HG03575 (cell line): ENCODE measurements at regions not wholly inside any gene's neighbourhood (a gene's known extent, or its start where the extent isn't known, plus 50 kb on each side); places are given as distances from the start of the nearest gene placed in this dataset.
"Not testable (repeated sequence)": the region's sequence is repeated elsewhere in the genome, so short reads cannot be mapped to it uniquely, and the experiment has no call there.

Experiments
- ATAC-seq: cut with Tn5 transposase; IDR thresholded peaks from one replicate; pipeline ENCODE4 v1.9.1; 2021; ENCODE audit not compliant: unreplicated experiment, insufficient number of reproducible peaks, low FRiP score; ENCODE audit errors: extremely low read depth

DNA sequence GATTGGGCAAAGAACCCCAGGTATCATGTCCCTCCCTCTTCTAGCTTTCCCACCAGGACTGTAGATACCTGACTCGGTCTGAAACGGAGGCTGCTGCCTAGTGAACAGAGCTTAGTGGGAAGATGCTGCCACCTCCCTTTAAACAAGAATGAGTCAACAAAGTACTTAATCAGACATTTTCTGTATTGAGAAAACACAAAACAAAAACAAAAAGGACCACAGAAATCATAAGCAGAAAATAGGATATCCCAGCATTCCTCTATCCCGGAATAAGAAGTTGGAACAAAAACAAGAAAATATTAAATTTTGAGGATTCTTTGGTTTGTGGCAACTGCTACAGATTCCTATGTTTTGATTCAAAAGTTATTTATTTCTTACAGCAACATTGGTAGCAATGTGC lies 51.7 kb upstream of the COL8A1 start:
- no peak for ATAC-seq

DNA sequence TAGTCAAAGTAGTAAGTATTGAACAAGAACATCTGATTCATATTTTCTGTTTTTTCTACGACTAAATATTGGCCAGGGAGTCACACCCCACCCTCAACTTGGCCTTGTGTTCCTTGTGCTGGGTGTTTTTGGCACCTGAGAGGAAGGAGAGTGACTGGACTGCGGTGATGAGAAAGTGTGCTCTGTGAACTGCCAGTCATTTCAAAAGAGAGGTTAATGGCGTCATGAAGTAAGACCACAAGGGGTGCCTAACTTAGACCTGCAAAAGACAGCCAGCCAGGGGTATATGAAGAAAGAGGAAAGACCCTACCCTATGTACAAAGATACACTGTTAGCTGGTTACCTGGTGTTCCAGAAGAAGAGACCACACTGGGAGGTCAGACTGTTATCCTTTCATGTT lies 58.4 kb upstream of the COL8A1 start:
- ATAC-seq, result no peak

DNA sequence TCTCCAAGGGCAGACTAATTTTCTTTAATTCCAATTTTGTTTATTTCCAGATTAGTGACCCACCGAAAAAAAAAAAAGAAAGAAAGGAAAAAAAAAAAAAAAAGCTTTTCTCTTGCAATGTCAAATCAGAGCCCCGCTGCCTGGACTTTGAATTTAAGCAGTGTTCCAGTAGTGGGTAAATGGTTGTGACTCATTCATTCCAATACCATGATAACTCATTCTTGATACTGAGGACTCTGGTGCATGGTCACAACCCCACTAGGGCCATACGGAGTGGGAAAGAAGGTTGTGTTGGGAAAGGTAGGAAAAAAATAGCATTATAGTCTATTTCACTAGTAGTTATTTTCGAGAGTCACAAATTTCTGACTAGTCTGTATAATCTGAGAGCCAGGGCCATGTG lies 59.1 kb upstream of the COL8A1 start:
- ATAC-seq, result no peak

DNA sequence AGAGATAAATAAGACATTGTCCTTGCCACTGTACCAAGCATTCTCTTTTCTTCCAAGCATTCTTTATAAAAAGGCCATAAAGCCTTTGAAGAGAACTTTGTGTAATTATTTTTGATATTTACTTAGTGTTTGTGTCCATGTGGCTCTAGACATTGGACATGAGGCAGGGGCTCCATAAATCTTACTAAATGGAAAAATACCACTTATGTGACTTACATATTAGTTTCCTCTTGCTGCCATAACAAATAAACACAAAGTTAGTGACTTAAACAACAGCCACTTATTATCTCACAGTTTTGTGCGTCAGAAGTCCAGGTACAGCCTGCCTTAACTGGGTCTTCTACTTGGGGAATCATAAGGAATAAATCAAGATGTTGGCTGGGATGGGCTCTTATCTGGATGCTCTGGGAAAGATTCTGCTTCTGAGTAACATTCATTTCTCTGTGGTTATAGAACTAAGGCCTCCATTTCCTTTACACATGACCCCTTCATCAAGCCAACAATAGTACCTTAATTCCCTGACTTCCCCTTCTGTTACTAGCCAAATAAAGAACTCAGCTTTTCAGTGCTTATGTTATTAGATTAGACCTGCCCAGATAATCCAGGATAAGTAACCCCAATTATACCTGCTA lies 59.9 kb upstream of the COL8A1 start:
- ATAC-seq, result no peak

DNA sequence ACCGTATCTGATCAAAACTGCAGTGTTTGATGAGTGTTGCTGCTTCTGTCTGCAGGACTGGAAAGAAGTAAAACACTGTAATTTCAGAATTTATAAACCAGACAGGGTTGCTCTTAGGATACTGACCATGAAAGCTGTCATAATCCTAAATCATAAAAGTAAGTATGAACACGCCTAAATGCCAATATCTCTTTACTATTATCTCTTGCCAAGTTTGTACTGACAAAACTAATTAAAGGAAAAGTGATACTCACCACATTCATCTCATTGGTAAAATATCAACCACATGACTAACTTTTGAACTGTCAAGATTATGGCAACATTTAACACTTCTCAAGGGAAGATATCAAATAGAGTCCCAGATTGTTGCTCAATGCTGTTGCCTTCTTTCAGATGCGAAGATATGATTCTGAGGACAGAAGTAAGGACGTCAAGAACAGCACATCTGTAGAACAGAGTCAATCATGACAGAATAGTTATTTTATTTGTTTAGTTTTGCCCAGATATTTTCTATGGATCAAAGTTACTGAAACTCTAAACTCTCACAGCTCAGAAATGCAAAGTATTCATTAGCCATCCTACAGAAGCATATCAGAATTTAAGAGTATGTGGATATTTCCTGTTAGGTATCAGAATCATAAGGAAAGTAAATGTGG lies 61.4 kb upstream of the COL8A1 start:
- ATAC-seq, result no peak

- ATAC-seq, result no peak
Measured at GRCh38 chr3:99575683-99576082, 62.7 kb upstream of the COL8A1 start.

GRCh38 chr3:99570061-99570460 lies 68.3 kb upstream of the COL8A1 start:
- no peak for ATAC-seq

- no peak for ATAC-seq
Measured at GRCh38 chr3:99568663-99569335, 69.6 kb upstream of the COL8A1 start.

DNA sequence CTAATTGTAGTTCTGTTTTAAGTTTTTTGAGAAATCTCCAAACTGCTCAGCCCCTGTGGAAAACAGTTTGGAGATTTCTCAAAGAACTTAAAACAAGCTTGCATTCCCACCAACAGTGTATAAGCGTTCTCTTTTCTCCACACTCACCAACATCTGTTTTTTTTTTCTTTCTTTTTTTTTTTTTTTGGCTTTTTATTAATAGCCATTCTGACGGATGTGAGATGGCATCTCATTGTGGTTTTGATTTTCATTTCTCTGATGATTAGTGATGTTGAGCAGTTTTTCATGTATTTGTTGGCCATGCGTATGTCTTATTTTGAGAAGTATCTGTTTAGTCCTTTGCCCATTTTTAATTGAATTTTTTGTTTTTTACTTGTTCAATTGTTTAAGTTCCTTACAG lies 73.1 kb upstream of the COL8A1 start:
- no peak for ATAC-seq

DNA sequence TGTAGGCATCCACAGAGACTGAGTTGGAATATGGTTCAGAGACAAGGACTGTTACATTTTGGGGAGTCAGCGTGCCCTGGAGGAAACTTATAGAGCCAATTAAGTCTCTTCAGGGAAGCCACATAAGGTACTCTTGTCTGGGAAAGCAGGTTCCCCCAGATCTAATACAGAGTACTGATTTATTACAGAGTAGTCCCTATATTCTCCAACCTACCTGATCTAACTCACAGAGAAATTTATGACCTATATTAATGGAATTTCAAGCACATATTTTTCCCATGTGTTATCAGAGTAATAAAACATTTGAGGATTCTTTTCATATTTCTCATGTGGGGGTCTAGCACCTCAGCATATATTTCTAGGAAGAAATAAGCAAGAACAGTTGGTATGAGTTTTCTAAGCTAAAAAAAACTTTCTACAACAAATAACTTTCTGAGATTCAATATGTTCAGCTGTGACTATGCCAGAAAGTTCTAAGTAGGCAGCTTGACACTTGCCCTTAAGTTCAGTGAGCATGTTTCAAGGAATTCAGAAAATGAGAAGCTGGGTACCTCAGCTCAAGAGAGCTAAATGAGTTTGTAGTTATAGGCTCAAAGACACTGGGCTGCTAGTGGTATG lies 75.3 kb upstream of the COL8A1 start:
- no peak for ATAC-seq

GRCh38 chr3:99562138-99562537 lies 76.3 kb upstream of the COL8A1 start:
- ATAC-seq, result no peak

DNA sequence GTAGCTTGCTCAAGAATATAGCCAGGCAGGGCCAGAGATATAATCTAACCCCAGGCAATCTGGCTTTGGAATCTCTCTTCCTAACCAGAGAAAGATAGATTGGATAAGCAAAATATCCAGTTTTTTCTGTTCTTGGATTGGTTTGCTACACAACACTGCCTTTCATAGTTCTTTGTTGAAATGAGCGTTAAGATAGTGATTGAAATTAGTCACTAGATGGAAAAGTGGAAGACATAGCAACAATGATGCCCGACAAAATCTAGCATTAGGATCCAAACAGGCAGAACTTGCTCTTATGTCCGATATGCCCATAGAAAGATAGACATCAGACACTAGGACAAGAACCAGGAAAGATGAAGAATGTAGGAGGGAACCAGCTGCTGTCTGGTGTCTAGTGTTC lies 77.3 kb upstream of the COL8A1 start:
- no peak for ATAC-seq

DNA sequence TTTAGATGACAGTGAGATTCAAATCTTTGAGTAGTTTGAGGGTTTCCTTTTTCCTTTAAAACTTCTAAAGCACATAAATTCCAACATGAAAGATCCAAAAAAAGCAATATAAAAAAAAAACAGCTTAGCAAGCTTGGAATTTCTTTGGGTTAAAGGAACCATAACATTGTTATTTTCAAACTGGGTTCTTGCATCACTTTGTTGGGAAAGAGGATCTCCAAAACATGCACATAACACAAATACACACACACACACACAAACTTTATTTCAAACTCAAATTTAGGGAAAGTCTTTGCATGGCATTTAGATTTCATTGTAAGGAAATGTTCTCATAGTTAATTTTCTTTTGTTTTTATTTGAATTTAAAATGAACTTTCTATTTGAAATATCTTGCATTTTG lies 79.2 kb upstream of the COL8A1 start:
- ATAC-seq, result no peak

- ATAC-seq, result not testable (repeated sequence)
Measured at GRCh38 chr3:99555885-99556284, 82.5 kb upstream of the COL8A1 start.

GRCh38 chr3:99551520-99551919 lies 86.9 kb upstream of the COL8A1 start:
- no peak for ATAC-seq

DNA sequence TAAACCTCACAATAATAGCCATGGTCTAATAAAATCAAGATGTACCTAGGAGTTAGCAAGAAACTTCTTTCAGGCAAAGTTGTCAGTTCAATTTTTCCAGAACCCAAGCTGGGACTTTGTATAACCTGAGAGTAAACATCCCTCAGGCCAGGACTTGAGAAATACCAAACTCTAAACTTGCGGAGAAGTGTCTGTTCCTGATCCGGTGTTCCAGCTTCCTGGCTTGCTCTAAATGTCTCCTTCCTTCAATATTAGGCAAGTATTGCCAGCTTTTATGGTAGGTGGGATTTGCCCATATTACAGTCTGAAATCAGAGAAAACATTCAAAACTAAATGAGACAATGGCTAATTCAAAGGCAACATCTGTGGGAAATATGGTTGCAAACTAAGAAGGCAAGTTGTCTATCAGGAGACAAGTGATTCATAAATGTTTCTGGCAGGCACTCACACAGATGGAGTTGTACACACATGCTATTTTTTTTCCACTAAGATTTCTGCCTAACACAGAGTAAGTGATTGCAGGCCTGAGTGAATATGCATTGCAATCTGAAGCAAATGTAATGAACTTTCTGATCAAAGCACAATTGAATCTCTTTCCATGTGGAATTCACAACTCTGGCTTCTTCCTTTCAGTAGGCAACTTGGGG lies 88.3 kb upstream of the COL8A1 start:
- ATAC-seq, result no peak

- no peak for ATAC-seq
Measured at GRCh38 chr3:99549220-99549619, 89.2 kb upstream of the COL8A1 start.

DNA sequence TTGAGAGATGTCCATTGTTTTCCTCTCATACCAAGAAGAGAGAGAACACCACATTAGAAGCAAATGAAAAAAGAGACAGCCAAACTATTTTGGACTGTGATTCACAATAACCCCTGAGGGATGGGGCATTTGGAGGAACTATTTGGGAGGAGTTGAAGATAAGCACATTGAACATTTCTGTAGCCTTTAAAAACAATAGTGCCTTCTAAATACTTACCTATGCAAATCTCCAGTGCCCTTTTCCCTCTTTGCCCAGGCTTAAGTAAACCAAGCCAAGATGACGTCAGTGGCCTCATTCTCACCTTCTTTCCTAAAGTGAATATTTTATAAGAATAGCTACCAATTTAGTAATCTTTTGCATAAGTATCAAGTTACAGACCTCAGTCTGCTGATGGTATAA lies 89.7 kb upstream of the COL8A1 start:
- no peak for ATAC-seq

DNA sequence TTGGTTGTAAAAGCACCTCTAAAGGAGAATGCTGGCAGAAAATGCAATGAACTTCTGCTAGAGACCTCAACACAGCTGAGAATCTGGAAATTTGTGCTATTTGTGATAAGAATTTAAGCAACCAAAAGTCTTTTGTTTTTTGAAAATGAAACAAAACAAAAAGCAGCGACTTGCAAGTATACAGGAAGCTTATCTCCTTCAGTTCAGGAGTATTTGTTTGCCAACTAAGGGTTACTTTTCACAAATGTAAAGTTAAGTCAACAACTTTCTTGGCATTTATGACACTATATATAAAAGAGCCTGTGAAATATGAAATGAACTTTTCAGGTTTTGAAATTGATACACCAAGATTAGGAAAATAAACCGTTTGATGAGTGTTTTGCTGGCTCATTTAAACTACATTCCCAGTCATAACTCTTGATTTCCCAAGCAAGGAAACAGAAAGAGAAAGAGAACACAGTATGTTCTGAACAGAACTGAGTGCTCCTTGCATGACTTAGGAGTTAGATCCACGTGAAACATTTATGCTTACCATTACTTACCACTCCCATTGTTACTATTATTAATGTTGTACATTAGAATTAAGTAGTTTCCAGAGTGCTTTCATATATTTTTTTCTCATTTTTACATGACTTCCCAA lies 92.3 kb upstream of the COL8A1 start:
- no peak for ATAC-seq
